GM21367 (cell line): ENCODE measurements at regions not wholly inside any gene's neighbourhood (a gene's known extent, or its start where the extent isn't known, plus 50 kb on each side); places are given as distances from the start of the nearest gene placed in this dataset.

Experiments used
- ATAC-seq: cut with Tn5 transposase; IDR thresholded peaks from one replicate; pipeline ENCODE4 v1.9.1; 2021; ENCODE audit not compliant: unreplicated experiment

DNA sequence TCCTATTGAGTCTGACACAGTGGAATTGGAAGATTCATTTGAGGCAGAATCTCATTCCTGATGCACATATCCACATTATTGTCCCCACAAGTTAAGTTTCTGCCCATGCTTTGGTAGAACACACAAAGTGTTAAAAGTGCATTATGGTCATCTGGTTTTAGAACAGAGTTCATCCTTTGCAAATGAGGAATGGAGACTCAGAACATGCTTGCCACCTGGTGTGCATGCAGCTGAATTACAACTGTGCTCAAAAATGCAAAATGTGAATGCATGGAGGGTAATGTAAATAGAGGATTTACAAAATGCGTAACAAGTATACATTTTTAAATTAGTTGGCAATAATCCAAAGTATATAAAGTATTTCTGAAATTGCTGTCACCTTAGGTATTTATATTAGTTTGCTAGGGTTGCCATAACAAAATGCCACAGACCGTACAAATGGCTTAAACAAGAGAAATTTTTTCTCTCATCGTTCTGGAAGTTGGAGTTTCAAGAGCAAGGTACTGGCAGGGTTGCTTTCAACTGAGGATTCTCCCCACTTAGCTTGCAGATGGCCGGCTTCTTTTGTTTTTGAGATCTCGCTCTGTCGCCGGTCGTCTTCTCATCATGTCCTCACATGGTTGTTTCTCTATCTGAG lies 671.1 kb downstream of the TAF11L14 start:
- no peak for ATAC-seq

DNA sequence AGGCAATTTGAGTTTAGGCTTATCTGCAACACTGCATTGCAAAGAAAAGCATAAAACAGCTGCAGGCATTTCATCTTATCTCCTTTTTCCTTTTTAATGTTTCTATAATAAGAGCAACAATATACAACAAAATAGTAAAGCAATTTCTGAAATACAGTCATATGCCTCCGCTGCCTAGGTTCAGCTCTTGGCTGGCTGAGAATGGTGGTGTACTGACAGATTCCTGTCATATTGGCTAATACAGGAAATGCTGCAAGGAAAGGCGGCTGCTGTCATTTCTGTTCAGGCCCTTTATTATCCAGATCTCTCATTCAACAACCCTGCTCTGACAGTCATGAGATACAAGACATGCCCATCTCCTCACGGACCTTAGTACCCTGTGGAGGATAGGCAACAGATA lies 677.0 kb downstream of the TAF11L14 start:
- no peak for ATAC-seq

DNA sequence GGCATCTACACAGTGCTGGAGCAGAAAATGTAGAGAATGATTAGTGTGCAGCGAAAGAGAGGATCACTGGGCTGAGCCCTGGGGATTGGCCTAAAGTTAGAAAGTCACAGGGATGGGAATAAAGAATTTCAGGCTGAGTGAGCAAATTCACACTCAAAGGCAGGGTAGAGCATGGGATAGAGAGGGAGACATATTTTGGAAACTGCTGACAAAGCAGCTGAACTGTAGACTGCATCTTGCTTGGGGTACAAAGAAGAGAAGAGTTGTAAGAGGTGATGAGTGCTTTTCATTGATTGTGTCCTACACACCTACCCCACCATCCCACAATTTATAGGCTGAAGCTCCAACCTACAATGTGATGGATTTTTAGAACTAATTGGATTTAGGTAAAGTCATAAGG lies 677.8 kb downstream of the TAF11L14 start:
- no peak for ATAC-seq

- no peak for ATAC-seq
Observed at GRCh38 chr5:18314192-18314778, 680.0 kb downstream of the TAF11L14 start.

- ATAC-seq = no peak
Observed at GRCh38 chr5:18321262-18321942, 687.1 kb downstream of the TAF11L14 start.

GRCh38 chr5:18323891-18324290 lies 689.6 kb downstream of the TAF11L14 start:
- no peak for ATAC-seq

DNA sequence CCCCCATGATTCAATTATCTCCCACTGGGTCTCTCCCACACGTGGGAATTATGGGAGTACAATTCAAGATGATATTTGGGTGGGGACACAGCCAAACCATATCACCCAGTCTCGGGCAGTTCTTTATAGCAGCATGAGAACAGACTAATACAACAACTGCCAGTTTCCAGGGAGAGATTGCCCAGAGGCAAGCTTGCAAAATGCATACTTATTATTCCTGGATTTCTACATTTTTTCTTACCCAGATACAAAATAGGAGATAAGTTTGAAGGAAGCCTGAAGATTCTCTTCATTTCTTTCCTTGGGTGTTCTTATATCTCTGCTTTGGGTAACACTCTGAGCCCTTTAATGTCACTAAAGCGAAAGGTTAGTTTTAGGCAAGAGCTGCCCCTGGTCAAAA lies 691.2 kb downstream of the TAF11L14 start:
- ATAC-seq = no peak

- no peak for ATAC-seq
Observed at GRCh38 chr5:18329328-18329727, 695.1 kb downstream of the TAF11L14 start.

DNA sequence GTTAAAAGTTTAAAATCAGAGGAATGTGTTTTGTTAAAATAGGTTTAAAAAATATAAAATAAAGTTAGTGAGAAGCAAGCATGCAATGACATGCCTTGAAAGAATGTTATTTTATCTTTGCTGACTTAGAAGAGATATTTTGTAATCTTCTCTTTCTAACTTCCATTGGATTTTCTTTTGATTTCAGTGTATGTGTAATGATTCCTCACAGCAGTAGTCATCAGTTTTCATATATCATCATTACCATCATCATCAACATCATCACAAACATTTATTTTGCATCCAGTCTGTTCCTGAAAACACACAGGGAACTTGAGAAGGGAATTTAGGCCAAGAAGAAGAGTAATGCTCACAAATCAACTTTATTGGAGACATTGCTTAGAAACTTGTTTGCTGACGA lies 699.6 kb downstream of the TAF11L14 start:
- no peak for ATAC-seq

DNA sequence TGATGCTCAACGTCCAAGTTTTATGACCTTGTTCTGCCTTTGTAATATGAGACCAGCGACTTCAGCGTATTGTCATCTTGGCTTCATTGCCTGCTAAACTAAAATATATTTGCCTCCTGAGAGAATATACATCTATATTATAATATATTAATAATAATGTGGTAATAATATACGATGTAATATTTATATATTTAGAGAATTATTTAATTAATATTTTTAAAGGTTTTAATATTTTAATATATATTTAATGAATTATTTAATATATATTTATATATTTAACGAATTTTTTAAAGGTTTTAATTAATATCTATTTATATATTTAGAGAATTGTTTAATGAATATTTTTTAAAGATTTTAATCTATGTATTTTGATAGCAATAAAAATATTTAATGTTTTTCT lies 700.7 kb downstream of the TAF11L14 start:
- no peak for ATAC-seq

- ATAC-seq = no peak
Observed at GRCh38 chr5:18354828-18355227, 720.6 kb downstream of the TAF11L14 start.

DNA sequence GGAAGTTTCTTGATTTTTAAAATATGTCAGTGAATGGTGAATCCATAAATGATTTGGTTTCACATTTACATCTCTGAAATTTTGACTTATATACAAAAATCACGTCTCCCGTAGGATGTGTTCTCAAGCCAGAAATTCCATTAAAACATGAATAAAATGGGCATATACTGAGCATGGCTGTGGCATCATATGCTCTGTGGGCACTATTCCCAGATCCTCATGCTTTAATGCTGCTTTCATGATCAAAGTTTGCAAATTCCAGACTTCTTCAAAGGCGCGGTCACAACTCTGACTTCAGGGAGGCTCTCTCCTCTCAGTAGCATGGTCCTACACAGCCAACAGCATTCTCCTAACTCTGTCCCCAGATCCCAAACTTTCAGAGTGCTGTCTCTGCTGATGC lies 723.2 kb downstream of the TAF11L14 start:
- ATAC-seq = no peak

DNA sequence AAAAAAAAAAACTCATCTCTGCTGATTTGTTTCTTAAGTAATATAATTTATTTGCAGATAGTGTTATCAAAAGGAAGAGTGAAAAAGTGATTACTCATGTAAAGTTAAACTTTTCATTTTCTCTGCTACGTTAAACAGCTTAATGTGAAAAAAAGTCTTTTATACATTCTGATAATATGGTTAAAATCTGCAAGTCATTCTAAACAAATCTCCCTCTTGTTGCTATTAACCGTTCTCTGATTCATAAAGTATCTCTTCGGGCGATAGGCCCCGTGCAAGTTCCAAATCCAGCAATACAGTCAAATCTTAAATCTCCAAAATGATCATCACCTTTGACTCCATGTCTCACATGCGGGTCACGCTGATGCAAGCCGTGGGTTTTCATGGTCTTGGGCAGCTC lies 732.0 kb downstream of the TAF11L14 start:
- ATAC-seq = no peak

DNA sequence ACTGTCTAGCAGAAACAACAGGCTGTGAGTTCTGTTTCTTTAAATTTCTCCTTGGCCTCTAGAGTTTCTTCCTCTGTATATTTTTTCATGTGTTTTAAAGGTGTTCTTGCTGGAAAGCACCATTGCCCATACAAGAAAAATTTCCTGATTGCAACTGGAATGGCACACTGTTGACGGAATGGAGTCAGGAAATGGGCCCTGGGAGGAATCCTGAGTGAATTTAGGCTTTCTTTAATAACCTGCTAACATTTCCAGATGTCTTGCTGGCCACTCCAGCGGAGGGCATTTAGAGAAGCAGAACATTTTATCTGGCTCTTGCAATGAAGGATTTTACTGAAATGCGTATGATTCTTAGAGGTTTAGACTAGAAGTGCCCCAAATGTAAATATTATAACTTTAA lies 736.3 kb downstream of the TAF11L14 start:
- no peak for ATAC-seq

GRCh38 chr5:18375641-18376040 lies 741.4 kb downstream of the TAF11L14 start:
- no peak for ATAC-seq

- ATAC-seq = no peak
Observed at GRCh38 chr5:18378066-18378465, 743.8 kb downstream of the TAF11L14 start.

GRCh38 chr5:18379189-18379588 lies 744.9 kb downstream of the TAF11L14 start:
- ATAC-seq = no peak

GRCh38 chr5:18380729-18381362 lies 746.6 kb downstream of the TAF11L14 start:
- ATAC-seq = no peak

DNA sequence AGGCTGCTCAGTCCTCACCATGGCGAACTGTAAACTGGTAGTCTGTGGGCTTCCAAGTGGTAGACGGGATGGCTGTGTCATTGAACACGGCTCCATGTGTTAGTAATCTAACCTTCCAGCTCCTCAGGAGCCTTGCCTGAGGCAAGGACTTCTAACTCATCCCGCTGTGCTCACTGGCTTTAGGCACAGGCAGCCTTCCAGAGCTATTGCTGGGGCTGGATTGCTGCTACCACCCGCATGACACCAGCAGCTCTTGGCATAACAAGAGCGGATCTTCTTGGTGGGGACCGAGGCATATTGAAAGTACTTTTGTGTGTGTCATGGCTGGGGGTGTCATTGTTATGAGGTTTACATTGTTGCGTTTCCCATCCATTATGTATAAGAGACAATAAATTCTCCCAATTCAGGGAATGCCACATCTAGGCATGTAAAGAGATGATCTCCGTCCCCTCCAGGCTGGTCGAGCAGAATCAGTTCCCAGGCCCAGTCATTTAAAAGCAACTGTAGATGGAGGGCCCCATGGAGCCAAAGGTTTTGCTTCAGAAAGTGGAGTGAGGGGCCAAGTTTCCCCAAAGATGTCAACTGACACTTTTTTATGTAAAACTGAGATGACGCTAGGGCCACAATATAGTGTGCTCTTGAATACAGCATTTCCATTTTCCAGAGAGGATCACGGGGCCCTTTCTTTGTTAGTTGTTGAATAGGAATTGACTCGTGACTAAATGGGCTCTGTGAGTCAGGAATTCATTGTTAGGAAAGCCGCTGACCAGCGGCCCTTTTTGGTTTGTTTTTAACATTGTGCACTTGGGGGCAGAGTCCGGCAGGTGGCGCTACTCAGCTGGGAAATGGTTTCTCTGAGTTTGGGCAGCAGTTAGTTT lies 759.5 kb downstream of the TAF11L14 start:
- ATAC-seq = peak; percentile 54

DNA sequence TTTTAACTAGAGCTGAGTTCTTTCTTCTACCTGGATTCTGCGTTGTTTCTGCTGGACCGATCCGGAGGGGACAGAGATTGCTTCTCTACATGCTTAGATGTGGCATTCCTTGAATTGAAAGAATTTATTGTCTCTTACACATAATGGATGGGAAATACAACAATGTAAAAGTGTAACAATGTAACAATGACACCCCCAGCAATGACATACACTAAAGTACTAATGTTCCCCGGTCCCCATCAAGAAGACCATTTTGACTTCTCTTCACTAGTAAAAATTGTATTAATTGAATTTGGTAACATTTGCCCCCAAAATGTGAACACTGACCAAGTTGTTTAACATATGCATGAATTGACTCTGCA lies 760.2 kb downstream of the TAF11L14 start:
- ATAC-seq = no peak
